NB4 (cell line): ENCODE measurements at regions not wholly inside any gene's neighbourhood (a gene's known extent, or its start where the extent isn't known, plus 50 kb on each side); places are given as distances from the start of the nearest gene placed in this dataset.

Experiments
- DNase-seq: peaks from one replicate; pipeline ENCODE4 v3.0.0; 2010; ENCODE audit warnings: low read depth
- H3K4me3 ChIP-seq: one replicate; pipeline ENCODE4 v1.5.1; 2011; ENCODE audit warnings: mild to moderate bottlenecking, low read depth, low read length, moderate library complexity
- MYC ChIP-seq: IDR thresholded peaks from 2 replicates; pipeline ENCODE4 v1.6.1; 2011; ENCODE audit warnings: low read depth, low read length
- POLR2A ChIP-seq: IDR thresholded peaks from 2 replicates; pipeline ENCODE4 v1.6.1; 2011; ENCODE audit warnings: mild to moderate bottlenecking; ENCODE audit not compliant: insufficient read length; ENCODE audit errors: extremely low read depth
- TF ChIP-seq, protein P1 (sequence below): IDR thresholded peaks from one replicate; pipeline ENCODE4 v1.5.1; 2012; ENCODE audit warnings: low read depth, low read length
- TF ChIP-seq, protein P2 (sequence below): IDR thresholded peaks from 2 replicates; pipeline ENCODE4 v1.6.1; 2011; ENCODE audit warnings: low read depth, low read length

DNA sequence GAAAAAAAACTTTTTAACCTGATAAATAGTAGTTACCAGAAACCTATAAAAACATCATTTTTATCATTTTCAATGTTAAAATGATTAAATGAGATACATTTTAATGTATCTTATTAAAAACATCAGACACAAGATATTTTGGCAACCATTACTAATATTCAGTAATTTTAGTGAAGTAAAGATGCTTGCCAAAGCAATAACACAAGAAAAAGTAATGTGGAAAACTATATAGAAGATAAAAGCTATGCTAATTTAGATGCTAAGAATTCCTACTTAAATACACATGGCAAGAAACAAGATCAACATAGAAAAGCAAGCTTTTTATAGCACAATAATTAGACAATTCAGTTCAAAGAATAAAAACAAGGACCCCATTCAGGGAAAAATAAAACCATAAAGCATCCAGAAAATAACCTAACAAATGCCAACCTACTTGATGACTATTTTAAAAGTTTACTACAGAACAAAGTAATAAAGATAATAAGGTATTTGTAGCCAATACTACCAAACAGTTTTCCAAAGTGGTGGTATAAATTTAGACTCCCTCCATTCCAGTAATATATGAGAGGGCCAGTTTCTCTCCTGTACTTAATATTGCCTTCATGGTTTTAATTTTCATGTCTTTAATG lies 489.5 kb downstream of the CDH2 start:
- DNase-seq = no peak
- no peak overlapping the region for H3K4me3 ChIP-seq
- TF ChIP-seq, protein P1, sequence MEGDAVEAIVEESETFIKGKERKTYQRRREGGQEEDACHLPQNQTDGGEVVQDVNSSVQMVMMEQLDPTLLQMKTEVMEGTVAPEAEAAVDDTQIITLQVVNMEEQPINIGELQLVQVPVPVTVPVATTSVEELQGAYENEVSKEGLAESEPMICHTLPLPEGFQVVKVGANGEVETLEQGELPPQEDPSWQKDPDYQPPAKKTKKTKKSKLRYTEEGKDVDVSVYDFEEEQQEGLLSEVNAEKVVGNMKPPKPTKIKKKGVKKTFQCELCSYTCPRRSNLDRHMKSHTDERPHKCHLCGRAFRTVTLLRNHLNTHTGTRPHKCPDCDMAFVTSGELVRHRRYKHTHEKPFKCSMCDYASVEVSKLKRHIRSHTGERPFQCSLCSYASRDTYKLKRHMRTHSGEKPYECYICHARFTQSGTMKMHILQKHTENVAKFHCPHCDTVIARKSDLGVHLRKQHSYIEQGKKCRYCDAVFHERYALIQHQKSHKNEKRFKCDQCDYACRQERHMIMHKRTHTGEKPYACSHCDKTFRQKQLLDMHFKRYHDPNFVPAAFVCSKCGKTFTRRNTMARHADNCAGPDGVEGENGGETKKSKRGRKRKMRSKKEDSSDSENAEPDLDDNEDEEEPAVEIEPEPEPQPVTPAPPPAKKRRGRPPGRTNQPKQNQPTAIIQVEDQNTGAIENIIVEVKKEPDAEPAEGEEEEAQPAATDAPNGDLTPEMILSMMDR = no peak
- TF ChIP-seq POLR2A = no peak
- TF ChIP-seq MYC = no peak
- TF ChIP-seq, protein P2, sequence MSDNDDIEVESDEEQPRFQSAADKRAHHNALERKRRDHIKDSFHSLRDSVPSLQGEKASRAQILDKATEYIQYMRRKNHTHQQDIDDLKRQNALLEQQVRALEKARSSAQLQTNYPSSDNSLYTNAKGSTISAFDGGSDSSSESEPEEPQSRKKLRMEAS = no peak

DNA sequence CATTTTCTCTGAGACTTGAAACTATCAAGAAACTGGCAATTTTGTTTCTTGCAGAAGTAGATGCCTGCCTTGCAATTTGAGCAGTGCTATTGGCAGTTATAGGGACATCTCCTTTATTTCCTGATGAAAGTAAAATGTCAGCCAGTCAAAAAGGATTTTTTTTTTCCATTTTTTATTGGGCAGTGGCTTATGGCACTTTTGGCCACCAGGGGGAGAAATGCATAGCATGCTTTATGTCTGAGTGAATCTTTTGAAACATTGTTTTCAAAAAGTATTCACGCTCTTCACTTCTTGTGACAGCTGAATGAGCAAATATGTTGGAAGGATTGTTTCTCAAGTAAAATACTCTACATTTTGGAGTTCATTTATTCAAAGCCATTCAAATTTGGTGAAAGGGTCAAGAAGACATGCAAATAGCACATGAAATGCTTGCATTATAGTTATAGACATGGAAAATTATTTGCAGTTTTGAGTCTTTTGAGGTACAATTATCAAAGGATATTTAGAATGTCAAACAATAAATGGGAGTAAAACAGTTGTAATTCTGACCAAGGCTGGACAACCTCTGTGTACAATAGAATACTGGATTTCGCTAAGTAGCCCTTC lies 491.0 kb downstream of the CDH2 start:
- peak; percentile 25 for DNase-seq
- no peak overlapping the region for H3K4me3 ChIP-seq
- TF ChIP-seq, protein P2 = no peak
- TF ChIP-seq, protein P1 = peak; percentile 53

DNA sequence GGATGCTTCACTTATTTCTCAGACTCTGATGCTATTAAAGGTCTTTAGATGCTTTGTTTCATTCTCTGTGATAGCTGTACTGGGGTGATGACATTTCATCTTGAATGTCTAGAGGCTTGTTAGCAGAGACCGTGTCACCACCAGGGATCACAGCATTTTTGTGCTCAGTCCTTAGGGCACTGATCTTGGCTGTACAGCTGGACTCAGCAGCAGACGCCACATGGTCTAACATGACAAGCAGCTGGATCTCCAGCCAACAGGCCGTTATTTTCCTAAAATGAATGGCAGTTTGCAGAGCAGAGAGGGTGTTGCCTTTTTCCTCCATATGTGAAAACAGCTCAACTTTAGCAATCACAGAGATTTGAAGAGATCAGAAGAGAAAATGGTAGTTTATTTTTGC lies 491.8 kb downstream of the CDH2 start:
- H3K4me3 ChIP-seq = no peak overlapping the region
- DNase-seq = no peak
- TF ChIP-seq, protein P1 = no peak
- no peak for TF ChIP-seq POLR2A
- TF ChIP-seq MYC = no peak
- TF ChIP-seq, protein P2 = no peak

DNA sequence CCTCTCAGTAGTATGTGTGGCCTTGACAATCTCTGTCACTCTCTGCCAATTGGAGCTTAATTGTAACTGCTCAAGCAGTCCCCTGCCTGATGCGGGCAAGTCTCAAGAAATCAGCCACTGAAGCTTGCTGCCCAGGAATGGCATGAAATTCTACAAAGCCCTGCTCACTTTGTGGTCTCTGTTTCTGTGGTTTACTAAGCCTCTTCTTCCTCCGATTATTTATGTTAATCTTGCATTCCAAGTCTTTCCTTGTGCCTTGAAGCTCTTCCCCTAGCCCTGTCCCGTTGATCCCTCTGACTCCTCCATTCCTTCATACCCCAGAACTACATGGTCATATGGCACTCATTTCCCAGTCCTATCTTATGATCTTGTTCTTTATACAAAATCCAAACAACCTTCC lies 489.3 kb upstream of the CHST9 start:
- H3K4me3 ChIP-seq = no peak overlapping the region
- DNase-seq = no peak
- TF ChIP-seq POLR2A = no peak
- TF ChIP-seq, protein P2 = no peak
- no peak for TF ChIP-seq MYC
- TF ChIP-seq, protein P1 = no peak

DNA sequence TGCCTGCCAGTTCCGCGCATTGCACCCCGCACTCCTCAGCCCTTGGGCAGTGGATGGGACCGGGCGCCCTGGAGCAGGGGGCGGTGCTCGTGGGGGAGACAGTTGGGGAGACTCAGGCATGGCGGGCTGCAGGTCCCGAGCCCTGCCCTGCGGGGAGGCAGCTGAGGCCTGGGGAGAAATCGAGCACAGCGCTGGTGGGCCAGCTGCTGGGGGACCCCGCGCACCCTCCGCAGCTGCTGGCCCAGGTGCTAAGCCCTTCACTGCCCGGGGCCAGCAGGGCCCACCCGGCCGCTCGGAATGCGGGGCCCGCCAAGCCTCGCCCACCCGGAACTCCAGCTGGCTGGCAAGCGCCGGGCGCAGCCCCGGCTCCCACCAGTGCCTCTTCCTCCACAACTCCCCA lies 488.8 kb upstream of the CHST9 start:
- DNase-seq = no peak
- H3K4me3 ChIP-seq = no peak overlapping the region
- TF ChIP-seq, protein P2 = no peak
- TF ChIP-seq POLR2A (no peak), MYC (no peak)
- TF ChIP-seq, protein P1 = no peak

DNA sequence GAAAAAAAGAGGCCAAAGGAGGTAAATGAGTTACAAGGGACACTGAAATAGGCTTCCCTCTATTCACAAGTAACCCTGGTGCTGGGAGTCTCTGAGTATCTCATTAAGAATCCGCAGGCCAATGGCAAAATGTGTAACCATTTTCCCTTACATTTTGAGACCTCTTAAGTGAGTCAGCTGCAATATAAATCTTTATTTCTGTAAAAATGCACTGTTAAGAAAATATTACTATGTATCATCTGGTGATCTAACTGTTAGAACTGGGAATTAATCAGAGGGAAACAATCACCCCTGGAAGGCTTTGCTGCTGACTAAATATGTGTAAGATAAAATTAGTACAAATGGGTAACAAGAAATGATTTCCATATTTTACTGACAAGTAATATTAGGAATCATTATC lies 483.1 kb upstream of the CHST9 start:
- H3K4me3 ChIP-seq = no peak overlapping the region
- DNase-seq = no peak
- TF ChIP-seq MYC = no peak
- no peak for TF ChIP-seq POLR2A
- TF ChIP-seq, protein P2 = no peak
- TF ChIP-seq, protein P1 = no peak
